Natural killer cell (primary cell): ENCODE measurements at regions not wholly inside any gene's neighbourhood (a gene's known extent, or its start where the extent isn't known, plus 50 kb on each side); places are given as distances from the start of the nearest gene placed in this dataset.

Experiments used
- ATAC-seq, 3 donors: fragments of 150-1000 bp in 2 of 3; fragments of 200-7000 bp in 1 of 3; cut with Tn5 transposase; 1 replicate in 1 of 3; 2 replicates in 2 of 3; pipeline ENCODE4 v1.10.0; 2021; ENCODE audit warnings: mild to moderate bottlenecking in 2 of 3, moderate library complexity in 2 of 3
- DNase-seq, 2 donors: peaks; one replicate each; pipeline versions ENCODE4 v3.0.0 to v3.0.0-alpha.2; 2013 to 2021; ENCODE audit warnings: mixed read lengths in 1 of 2
- H3K27ac ChIP-seq: one replicate; pipeline ENCODE4 v1.5.1; 2013; ENCODE audit warnings: mild to moderate bottlenecking, low read length
- H3K27me3 ChIP-seq: one replicate; pipeline ENCODE4 v1.6.1; 2013; ENCODE audit warnings: low read length; ENCODE audit not compliant: control insufficient read depth, insufficient read depth
- H3K36me3 ChIP-seq: one replicate; pipeline ENCODE4 v1.6.1; 2013; ENCODE audit warnings: low read length; ENCODE audit not compliant: control insufficient read depth, insufficient read depth
- H3K4me1 ChIP-seq: one replicate; pipeline ENCODE4 v1.6.1; 2013; ENCODE audit warnings: low read length; ENCODE audit not compliant: control insufficient read depth, insufficient read depth
- H3K4me3 ChIP-seq: one replicate; pipeline ENCODE4 v1.5.1; 2013; ENCODE audit warnings: low read length
- H3K9me3 ChIP-seq: one replicate; pipeline ENCODE4 v1.6.1; 2013; ENCODE audit warnings: low read length; ENCODE audit not compliant: control insufficient read depth, insufficient read depth
- H3K27ac Mint-ChIP-seq, 2 donors: one replicate each; pipeline ENCODE4 v1.8.0; 2022; ENCODE audit warnings: mild to moderate bottlenecking in 2 of 2, mixed read lengths in 2 of 2, moderate library complexity in 1 of 2
- H3K27me3 Mint-ChIP-seq, 2 donors: one replicate each; pipeline ENCODE4 v1.8.0; 2022; ENCODE audit warnings: low read depth in 2 of 2, mixed read lengths in 2 of 2
- H3K36me3 Mint-ChIP-seq: one replicate; pipeline ENCODE4 v1.8.0; 2022; ENCODE audit warnings: mixed read lengths
- H3K4me1 Mint-ChIP-seq, 2 donors: one replicate each; pipeline ENCODE4 v1.8.0; 2022; ENCODE audit warnings: mixed read lengths in 2 of 2
- H3K4me3 Mint-ChIP-seq: one replicate; pipeline ENCODE4 v1.8.0; 2022; ENCODE audit warnings: mild to moderate bottlenecking, moderate library complexity, mixed read lengths
- H3K9me3 Mint-ChIP-seq, 2 donors: one replicate each; pipeline ENCODE4 v1.8.0; 2022; ENCODE audit warnings: mixed read lengths in 2 of 2
- WGBS: methylation state at CpG from one replicate; pipeline ENCODE4 v1.1.7; 2013; ENCODE audit warnings: missing lambda C conversion rate; ENCODE audit not compliant: insufficient coverage; 5-methylcytosine and 5-hydroxymethylcytosine counted together
- intact Hi-C: fragments of 100-400 bp; cut with micrococcal nuclease; formaldehyde crosslinking; loops from one replicate; pipeline ENCODE4 v1.14.2; 2022
- TF ChIP-seq, protein P1 (sequence below): fragments of 200-600 bp; IDR thresholded peaks from one replicate; pipeline ENCODE4 v1.8.0; 2022; ENCODE audit warnings: antibody characterized with exemption

DNA sequence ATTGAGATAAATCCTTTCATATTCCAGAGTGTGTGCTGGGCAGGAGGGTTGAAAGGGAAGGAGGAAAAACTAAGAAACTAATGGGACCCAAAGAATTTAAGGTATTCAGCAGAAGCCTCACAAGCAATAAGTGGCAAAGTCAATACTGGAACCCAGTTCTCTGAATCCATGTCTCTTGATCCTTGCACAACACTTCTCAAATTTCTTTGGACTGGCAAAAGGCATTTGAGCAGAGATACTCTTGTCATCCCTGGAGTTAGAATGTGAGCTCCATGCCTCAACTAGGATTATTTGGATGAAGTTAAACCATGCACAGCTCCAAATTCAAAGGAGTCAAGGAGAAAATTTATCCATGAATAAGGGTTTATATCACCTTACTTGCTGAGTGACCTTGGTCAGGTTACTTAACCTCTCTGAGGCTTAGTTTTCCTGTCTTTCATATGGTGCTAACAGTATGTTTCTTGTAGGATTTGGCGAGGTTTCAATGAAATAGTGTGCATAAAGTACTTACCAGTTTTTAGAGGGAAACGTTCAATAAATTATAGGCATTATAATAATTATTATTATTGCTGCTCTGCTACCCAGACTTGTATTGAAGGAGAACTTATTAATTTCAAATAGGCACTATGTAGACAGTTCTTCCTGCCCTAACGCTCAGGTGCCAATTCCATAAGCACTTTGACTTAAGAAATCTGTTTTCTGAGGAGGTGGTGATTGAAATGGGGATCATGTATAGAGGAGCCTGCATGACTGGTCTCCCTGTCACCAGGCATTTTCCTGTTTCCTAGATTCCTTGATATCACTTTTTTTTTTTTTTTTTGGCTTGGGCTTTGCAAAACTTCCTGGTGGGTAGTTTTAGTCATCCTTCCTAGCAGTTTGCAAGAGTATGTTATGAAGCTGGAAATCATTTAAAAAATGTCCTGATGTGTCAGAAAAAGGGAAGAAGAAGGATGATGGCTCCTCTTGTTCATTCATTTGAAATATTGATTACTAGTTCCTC, 125.0 kb upstream of the JUN start:
- Mint-ChIP-seq H3K27ac (no peak overlapping the region), H3K27me3 (peaks cover 5 to 10% of the 10 kb centered on the region in 2 donors), H3K4me1 (peaks cover 9 to 16% of the 10 kb centered on the region in 2 donors), H3K36me3 (peaks cover 11% of the 10 kb centered on the region), H3K9me3 (no peaks in the 10 kb centered on the region), H3K4me3 (no peak overlapping the region)
- intact Hi-C loops = loop anchor here (10.0 kb wide), 1 partner anchor 96 kb away; no protein-coding TSS in a partner anchor
- ATAC-seq (no peak), DNase-seq (no peak)
- no peak overlapping the region for H3K27ac ChIP-seq
- H3K9me3 ChIP-seq = no peaks in the 10 kb centered on the region
- peaks cover 5% of the 10 kb centered on the region for H3K4me1 ChIP-seq
- H3K27me3 ChIP-seq = peaks cover 3% of the 10 kb centered on the region
- no peaks in the 10 kb centered on the region for H3K36me3 ChIP-seq
- TF ChIP-seq, protein P1, sequence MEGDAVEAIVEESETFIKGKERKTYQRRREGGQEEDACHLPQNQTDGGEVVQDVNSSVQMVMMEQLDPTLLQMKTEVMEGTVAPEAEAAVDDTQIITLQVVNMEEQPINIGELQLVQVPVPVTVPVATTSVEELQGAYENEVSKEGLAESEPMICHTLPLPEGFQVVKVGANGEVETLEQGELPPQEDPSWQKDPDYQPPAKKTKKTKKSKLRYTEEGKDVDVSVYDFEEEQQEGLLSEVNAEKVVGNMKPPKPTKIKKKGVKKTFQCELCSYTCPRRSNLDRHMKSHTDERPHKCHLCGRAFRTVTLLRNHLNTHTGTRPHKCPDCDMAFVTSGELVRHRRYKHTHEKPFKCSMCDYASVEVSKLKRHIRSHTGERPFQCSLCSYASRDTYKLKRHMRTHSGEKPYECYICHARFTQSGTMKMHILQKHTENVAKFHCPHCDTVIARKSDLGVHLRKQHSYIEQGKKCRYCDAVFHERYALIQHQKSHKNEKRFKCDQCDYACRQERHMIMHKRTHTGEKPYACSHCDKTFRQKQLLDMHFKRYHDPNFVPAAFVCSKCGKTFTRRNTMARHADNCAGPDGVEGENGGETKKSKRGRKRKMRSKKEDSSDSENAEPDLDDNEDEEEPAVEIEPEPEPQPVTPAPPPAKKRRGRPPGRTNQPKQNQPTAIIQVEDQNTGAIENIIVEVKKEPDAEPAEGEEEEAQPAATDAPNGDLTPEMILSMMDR = no peak
- H3K4me3 ChIP-seq = no peak overlapping the region
- WGBS = 89% methylated on average over 1 of the region's 3 CpGs

DNA sequence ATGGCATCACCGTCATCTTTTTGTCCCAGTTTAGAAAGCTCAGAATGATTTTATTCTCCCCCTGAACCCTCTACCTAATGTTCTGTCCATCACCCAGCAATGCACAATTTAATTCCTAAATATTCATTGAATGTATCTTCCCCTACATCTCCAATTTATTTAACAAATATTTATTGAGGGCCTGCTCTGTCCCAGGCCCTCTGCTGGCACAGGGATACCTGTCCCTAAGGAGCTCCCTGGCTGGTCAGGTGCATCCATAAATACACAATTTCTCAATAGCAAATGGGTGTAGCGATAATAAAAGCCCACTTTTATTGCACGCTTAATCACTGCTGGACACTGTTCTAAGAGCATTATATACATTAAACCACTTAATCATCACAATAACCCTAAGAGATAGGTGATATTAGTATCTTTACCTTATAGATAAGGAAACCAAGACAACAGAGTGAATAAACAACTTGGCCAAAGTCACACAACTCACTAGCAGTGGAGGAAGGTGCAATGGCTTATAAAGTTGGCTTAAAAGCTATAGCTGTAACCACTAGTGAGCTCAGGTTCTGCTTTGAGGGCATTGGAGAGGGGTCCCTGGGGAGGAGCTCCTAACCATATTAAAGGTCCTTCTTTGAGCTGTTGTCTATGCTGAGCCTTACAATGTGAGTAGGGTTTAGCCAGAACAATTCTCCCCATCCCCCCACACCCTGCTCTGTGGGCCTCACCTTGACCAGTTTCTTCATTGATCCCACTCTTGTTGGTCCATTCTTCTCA, 126.3 kb upstream of the JUN start:
- H3K9me3 Mint-ChIP-seq = peaks cover 0 to 2% of the 10 kb centered on the region in 2 donors
- peaks cover 8 to 16% of the 10 kb centered on the region in 2 donors for H3K27me3 Mint-ChIP-seq
- intact Hi-C loops = loop anchor here (10.0 kb wide), 1 partner anchor 95 kb away; no protein-coding TSS in a partner anchor
- Histone ChIP-seq H3K4me3 (no peak overlapping the region), H3K27ac (no peak overlapping the region), H3K36me3 (no peaks in the 10 kb centered on the region), H3K27me3 (peaks cover 4% of the 10 kb centered on the region), H3K9me3 (peaks cover 2% of the 10 kb centered on the region), H3K4me1 (no peaks in the 10 kb centered on the region)
- ATAC-seq = no peak
- H3K27ac Mint-ChIP-seq = no peak overlapping the region
- peaks cover under 1 to 5% of the 10 kb centered on the region in 2 donors for H3K4me1 Mint-ChIP-seq
- 100% methylated on average over 2 of the region's 3 CpGs for WGBS
- no peak for DNase-seq
- TF ChIP-seq, protein P1 = no peak
- H3K36me3 Mint-ChIP-seq = peaks cover 23% of the 10 kb centered on the region
- H3K4me3 Mint-ChIP-seq = no peak overlapping the region

DNA sequence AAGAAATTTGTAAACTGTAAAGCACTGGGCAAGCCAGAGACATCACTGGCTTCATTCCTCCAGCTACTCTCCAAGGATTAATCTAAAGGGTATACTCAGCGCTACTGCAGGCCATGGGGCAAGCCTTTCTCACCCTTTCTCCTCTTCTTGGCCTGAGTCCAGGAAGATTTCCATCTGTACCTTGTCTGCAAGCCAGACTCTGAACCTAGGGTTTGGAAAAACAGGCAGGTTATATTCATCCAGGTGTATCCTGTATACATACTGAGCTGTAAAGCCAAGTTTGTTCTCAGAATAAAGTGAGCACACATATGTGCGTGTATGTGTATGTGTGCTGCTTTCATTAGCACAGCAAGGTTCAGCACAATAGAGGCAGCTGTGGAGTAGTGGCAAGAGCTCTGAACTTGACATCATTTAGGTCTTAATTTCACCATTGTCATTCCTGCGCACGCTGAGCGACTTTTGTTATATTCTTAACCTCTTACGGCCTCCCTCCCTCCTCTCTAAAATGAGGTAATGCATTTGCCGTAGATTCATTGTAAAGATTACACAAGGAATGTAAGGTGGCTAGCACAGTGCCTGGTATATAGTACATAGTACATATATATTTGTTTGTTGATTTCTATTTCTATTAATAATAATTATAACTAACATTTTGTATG, 128.1 kb upstream of the JUN start:
- peaks cover 4% of the 10 kb centered on the region for H3K9me3 ChIP-seq
- H3K36me3 Mint-ChIP-seq = peaks cover 31% of the 10 kb centered on the region
- DNase-seq = no peak
- no peak overlapping the region for H3K27ac Mint-ChIP-seq
- H3K4me3 Mint-ChIP-seq = no peak overlapping the region
- peaks cover 10 to 16% of the 10 kb centered on the region in 2 donors for H3K27me3 Mint-ChIP-seq
- H3K27ac ChIP-seq = no peak overlapping the region
- no peaks in the 10 kb centered on the region for H3K4me1 ChIP-seq
- TF ChIP-seq, protein P1 = no peak
- peaks cover 0 to 5% of the 10 kb centered on the region in 2 donors for H3K4me1 Mint-ChIP-seq
- intact Hi-C loops = no loop called here
- H3K9me3 Mint-ChIP-seq = peaks cover 0 to 2% of the 10 kb centered on the region in 2 donors
- H3K27me3 ChIP-seq = peaks cover 6% of the 10 kb centered on the region
- H3K36me3 ChIP-seq = no peaks in the 10 kb centered on the region
- WGBS = 98% methylated on average over 5 of the region's 7 CpGs
- ATAC-seq = no peak
- H3K4me3 ChIP-seq = no peak overlapping the region
